NCI-H2196 treated with DMSO at 0.1 percent for 48 hours (cell line): ENCODE measurements at regions not wholly inside any gene's neighbourhood (a gene's known extent, or its start where the extent isn't known, plus 50 kb on each side); places are given as distances from the start of the nearest gene placed in this dataset.

Experiments
- DNase-seq: peaks from one replicate; lab custom pipeline; 2025; ENCODE audit not compliant: unreplicated experiment; lab: John Stamatoyannopoulos, UW

DNA sequence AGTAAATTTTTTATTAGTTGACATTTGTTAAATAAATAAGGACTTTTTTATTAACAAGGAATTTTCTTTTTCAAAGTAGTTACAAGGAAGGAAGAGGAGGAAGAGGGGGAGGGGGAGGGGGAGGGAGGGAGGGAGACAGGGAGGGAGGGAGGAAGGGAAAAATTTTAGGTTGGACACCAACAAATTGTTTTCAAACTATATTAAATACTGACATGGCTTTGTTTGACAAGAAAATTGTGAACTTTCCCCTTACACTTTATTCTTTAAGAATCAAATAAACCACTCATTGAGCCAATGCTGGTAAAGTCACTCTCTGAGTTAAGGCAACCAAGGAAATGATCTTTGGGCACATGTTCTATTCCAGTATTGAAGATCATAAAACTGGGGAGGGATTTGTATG lies 115.7 kb upstream of the PPP2R3A start:
- DNase-seq = no peak

DNA sequence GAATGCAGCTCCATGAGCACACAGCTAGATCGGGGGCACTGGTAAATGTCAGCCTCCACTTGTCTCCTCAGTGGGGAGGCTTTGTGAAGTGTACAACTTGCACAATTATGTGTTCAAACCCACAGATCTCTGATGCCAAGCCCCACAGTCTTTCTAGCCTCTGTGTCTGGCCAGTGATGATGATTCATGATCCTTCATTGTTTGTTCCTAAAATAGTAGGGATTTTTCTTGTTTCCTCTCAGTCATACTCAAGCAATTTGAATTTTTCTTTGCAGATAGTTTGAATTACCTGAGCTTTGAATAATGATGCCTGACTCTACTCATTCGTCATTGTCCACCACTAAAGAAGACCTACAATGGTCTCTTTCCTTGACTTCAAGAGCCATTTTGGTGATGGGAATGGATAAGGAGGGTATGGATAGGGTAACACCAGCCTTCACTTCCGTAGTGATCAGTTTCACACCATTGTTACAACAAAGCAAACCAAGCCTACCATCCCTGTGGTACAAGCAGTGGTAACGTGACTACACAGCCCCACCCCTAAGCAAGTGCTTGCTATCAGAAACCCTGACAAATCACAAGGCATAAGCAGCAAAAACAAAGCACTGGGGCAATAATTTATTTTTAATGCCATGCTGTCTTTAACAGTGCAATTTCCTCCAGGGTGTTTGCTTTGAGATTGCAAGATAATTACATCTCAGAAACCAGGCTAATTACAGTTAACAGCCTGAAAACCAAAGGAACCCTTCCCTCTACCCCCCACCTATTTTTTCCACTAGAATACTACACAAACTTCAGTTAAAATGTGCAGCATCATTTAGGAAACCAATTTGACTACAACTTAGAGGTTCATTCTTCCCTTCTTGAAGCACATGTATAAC lies 114.1 kb upstream of the PPP2R3A start:
- no peak for DNase-seq

DNA sequence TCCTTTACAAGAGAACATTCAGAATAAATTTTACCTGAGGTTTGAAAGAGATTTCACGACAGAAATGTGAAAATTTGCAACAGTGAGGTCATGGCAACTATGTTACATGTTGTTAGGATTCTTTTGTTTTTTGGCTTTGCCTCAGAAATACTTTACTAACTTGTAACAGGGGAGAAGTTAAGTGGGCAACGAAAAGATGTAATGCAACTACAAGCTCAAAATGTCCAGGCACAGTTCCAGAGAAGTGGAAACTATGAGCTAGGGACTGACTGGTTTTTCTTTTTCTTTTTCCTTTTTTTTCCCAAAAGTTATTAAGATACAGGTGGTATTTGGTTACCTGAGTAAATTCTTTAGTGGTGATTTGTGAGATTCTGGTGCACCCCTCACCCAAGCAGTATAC lies 111.5 kb upstream of the PPP2R3A start:
- no peak for DNase-seq

DNA sequence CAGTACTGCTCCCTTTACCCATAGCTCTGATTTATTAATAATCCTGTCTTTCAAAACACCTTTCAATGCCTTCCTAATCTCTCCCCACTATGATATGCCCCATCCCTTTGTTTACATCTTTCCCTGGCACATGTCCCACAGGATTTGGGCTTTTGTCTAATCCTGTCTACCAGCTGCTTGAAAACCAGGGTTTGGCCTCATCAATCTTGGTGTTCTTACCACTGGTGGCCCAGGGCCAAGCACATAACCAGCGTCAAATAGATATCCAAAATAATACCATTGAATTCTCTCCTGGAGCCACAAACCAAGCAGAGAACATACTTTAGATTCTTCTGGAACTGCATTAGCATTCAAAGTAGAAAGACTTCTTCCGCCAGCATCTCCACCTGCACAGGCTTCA lies 104.8 kb upstream of the PPP2R3A start:
- no peak for DNase-seq

DNA sequence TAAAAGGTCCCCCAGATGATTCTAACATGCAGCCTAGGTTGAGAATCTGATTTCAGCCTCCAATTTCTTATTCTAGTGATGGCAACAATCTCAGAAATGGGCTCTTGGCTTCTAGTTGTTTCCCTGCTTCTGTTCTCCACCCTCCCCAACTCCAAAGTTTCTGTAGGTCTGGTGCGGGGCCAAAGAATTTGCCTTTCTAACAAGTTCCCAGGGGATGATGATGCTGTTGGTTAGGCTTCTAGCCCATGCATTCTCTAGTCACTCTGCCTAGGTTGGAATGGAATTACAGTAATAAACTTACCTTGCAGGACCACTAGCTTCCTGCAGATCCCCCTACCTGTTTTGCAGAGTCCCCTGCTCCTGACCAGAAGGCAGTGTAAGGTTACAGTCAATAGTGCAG lies 103.2 kb upstream of the PPP2R3A start:
- no peak for DNase-seq

DNA sequence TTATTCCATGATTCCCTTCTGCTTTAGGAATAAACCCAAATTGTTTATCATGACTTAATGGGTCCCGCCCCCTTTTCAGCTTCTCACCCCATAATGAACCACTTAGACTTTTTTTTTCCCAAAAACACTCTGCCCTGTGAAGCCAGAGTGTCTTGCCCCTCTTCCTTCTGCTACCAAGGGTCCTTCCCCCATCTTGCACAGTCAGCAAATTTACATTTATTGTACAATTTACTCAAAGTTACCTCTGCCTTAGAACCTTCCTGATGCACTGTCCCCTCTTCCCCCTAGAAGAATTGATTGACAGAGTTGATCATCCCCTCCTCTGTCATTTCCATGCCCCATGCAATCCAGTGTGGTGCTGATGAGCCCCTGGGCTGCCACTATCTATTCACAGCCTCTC lies 101.5 kb upstream of the PPP2R3A start:
- no peak for DNase-seq

DNA sequence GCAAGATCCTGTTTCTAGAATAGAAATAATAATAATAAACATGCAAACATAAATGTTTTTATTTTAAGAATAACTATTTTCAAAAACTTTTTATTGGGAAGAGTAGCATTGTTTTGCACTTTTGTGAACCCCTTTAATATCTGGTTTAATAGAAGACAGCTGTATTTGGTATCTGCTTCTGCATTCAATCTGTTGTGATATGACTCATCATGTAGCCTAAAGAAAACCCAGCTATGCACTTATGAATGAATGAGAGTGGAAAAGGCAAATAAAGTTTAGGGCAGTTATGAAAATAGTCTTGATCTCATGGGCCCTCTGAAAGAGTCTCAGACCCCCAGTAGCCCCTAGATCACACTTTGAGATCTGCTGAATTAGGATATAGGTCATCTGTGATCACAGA lies 100.4 kb upstream of the PPP2R3A start:
- no peak for DNase-seq

DNA sequence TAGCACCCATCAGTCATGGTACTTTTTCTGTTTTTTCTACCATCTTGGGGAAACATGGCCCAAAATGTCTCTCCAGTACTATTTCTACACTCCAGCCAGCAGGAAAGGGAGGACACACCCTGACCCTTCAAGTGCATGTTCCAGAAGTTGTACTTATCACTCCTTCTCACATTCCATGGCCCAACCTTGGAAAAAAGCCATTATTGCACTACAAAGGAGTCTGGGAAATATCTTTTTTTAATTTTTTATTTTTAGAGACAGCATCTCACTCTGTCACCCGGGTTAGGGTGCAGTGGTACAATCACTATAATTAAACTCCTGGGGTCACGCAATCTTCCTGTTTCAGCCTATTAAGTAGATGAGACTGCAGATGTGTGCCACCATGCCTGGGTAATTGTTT lies 100.0 kb upstream of the PPP2R3A start:
- no peak for DNase-seq

DNA sequence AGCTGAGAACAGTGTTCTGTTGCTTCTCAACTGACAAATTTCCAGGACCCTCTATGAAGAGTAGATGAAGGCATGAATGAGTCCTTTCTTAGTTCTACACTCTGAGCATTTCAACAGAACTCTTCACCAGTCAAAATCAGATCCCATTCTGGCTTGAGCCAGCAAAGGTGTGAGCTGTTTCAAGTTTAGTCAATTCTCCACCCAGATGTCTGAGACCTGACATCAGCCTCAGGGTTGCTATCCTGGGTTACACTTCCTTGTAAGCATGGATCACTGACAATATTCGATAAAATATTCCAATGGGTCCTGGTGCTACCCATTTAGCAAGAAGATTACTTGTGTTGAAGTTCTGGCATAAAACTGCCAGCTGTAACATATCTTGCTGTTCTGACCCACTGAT lies 97.6 kb upstream of the PPP2R3A start:
- DNase-seq = no peak

DNA sequence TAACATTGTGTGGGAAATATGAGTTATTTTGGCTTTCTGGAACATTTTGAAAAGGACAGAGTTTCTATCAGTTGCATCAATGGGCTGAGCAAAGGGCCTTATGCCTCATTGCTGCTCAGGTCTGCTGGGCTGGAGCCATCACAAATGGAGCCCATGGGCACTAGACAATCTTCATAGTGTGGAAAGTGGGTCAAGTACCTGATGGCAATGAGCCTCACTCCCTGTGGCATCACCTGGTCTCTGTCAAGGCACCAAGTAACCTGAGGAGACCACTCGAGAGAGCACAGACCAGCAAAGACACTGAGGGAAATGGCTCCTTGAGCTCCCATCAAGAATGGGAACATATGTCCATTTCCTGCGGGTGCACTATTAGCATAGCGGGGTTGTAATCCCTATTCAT lies 96.7 kb upstream of the PPP2R3A start:
- DNase-seq = no peak

DNA sequence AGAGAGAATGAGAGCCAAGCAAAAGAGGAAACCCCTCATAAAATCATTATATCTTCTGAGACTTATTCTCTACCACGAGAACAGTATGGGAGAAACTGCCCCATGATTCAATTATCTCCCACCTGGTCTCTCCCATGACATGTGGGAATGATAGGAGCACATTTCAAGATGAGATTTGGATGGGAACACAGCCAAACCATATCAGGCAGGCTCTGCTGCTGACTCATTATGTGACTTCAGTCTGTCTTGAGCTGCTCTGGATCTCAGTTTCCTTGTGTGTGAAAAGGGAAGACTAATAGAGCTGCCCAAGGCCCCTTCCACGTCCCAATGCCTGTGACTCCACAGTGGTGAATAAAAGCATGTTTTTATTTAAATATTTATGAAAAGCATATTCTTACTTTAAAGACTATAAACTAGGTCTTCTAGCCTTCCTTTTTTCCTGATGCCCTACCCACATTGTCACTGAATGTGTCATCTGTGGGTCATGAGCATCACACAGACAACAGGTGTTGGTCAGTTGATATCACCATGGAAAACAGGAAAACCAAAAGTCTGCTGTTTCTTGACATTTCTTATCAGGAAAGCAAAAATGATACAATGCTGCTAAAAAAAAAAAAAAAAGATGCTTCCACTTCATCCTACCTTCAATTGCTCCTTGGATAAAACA lies 96.0 kb upstream of the PPP2R3A start:
- DNase-seq = no peak

DNA sequence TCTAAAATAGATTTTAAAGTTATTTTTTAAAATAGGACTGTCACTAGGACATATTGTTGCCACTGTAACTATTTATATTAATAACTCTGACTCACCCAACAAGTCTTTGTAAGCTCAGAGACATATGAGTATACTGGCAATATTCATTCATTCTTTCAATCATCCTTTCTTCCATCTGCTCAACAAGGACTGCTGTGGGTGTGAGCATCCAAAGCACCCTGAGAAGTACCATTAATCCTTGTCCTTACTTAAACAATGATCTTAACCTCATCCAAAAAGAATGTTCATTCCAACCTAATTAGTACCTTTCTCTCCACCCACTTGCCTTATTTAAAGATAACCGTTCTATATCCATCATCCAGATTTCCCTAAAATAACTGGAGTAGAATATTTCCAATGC lies 94.2 kb upstream of the PPP2R3A start:
- DNase-seq = no peak

DNA sequence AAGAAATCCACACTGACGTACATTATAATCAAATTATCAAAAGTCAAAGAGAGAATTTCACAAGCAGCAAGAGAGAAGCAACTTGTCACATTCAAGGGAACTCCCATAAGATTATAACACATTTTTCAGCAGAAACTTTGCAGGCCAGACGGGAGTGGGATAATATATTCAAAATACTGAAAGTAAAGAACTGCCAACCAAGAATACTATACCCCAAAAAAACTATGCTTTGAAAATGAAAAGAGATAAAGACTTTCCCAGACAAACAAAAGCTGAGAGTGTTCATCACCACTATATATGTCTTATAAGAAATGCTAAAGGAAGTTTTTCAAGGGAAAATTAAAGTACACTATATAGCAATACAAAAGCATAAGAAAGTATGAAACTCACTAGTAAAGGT lies 91.5 kb upstream of the PPP2R3A start:
- no peak for DNase-seq

DNA sequence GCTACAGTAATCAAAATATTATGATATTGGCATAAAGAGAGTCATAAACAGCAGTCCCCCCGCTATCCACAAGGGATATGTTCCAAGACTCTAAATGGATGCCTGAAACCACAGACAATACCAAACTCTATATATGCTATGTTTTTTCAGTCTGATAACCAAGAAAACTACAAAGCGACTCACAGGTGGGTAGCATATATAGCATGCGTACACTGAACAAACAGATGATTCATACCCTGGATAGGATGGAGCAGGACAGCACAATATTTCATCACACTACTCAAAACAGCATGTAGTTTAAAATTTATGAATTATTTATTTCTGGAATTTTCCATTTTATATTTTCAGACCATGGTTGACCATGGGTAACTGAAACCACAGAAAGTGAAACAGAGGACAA lies 87.0 kb upstream of the PPP2R3A start:
- no peak for DNase-seq

DNA sequence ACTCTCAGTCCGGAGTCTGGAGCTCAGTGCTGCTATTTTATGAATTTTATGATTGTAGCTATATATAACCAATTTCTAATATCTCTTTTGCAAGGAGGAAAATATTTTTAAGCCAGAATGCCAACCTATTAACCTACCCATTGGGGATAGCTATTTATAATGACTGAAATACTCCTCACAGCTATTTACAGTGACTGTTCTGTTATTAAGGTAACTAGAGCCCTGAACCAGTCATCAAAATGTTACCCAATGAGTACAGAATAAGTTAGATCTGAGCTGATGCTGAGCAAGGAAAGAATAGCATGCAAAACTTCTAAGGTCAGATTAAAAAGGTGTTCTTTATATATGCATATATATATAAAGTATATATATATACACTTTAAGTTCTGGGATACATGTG lies 79.6 kb upstream of the PPP2R3A start:
- no peak for DNase-seq

DNA sequence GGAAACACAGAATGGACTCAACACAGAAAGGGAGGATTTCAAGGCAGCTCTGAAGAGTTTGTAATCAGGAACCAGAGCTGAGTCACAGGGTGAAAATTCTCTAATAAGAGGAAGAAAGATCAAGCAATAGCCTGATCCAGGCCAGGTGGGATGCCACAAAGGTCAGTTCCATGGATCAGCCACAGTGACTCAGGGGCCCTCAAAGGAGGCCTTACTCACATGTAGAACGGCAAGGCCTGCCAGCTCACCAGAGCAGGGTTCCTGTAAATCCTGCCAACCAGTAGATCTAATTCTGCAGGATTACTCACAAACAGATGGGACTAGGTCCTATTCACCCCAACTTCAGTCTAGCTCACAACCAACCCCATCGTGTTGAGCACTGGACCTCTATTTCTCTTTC lies 78.3 kb upstream of the PPP2R3A start:
- DNase-seq = no peak

DNA sequence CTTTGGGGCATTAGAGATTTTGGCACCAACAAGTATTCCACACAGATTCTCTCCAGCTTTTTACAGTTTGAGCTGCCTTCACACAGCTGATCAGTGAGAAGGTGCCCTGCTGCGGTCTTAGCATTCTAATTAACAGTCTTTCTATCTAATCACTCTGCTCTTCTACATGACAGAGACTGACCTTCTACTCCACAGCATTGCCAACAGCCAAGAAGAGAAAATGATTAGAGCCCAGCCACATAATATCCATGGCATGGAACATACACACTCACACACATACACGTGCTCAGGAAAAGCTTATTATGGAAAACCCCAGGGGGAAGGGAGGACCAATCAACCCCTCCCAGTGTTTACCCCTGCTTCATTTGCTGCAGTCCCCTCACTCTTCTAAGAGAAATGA lies 76.1 kb upstream of the PPP2R3A start:
- DNase-seq = no peak

DNA sequence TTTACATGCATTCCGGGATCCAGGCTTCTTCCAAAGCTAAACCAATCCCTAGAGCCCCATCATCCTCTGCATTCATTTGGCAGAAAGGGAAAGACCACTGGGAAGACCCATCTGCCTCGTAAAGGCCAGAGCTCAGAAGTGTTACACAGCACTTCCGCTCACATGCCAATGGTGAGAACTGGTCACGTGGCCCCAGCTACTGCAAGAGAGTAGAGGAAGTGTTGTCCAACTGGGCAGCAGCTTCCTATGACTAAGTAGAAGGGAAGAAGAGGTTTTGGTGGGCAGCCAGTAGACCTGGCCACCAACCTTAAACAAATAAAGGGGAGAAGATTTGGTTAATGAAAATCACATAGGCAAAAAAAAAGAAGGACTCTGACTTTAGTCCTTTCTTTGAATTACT lies 74.4 kb upstream of the PPP2R3A start:
- no peak for DNase-seq

DNA sequence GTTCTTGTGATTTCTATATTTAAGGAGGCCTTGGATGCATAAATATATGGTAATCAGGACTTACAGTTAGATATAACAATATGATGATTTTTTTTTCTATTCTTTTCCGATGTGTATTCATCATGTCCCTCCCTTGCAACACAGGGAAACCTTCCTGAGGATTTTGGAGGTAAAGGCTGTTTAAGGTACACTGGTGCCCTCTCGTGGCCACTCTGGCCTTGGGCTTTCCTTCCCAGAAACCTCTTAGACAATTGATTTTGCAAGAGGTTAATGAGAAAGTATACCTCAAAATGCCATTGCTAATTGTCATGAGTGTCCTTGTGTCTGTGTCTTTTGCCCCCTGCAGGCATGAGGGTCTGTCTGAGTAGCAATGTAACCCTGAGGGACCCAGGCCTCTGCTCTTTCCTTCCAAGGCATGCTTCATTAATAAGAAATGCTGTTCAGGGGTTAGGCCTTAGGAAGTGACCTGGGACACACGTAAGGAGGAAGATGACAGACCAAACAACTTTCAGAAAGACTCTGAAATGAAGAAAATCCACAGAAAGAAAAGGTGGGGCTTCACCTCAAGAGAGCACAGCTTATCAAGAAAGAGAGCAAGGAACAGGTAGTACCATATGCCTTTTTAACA lies 70.3 kb upstream of the PPP2R3A start:
- peak; percentile 60 for DNase-seq

DNA sequence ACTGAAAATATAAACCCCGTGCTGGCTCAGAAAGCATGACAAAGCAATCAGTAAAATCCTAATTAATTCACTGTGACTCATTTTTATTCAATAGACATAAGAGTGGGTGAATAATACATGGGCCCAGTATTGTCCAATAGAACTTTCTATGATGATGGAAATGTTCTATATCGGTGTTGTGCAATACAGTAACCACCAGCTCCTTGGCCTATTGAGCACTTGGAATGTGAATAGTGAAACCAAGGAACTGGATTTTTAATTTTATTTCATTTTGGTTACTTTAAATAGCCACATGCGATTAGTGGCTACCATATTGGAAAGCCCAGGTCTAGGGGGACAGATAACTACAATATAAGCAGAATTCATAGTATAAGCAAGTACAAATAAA lies 69.8 kb upstream of the PPP2R3A start:
- DNase-seq = no peak

DNA sequence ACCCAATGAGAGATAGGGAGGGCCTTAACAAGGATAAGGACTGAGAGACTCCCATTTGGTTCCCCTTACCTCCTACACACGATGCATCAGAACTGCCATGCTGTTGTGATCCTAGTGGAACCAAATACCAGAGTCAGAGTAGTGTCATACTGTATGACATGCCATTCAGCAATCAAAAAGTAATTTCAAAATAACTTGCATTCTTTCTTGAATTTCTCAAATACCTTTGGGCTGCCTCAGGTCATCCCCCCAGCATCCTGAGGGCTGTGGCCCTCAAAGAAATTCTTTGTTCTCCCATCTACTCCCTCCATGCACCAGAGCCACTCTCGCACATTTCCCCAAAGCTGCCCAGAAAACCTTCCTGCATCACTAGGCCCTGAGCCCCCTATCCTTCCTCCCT lies 68.9 kb upstream of the PPP2R3A start:
- no peak for DNase-seq

DNA sequence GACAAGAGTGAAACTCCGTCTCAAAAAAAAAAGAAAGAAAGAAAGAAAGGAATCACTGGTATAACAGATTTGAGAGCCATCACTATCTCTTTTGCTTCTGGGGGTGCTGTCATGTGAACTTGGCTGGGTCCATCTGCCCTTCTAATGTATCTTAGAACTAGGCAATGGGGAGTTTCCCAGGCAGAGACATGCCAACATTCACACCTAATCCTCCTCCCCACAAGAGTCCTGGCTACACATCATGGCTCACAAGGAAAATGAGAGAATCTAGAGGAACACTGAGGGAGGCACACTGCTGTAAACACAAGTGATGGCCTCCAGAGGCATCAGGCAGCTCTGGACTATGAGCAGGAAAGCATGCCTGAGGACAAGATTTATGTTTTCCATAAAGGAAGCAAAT lies 67.8 kb upstream of the PPP2R3A start:
- no peak for DNase-seq
